B cell (primary cell): ENCODE measurements at regions not wholly inside any gene's neighbourhood (a gene's known extent, or its start where the extent isn't known, plus 50 kb on each side); places are given as distances from the start of the nearest gene placed in this dataset.

Source experiments
- ATAC-seq: fragments of 200-7000 bp; cut with Tn5 transposase; one replicate; pipeline ENCODE4 v1.10.0; 2021; ENCODE audit warnings: low read depth, mild to moderate bottlenecking, moderate number of reproducible peaks, moderate library complexity
- CTCF ChIA-PET: fragments of 350-600 bp; sonication (Branson Sonifier 250); formaldehyde crosslinking; loops from one replicate; lab custom pipeline; 2021; ENCODE audit warnings: antibody characterized with exemption, inconsistent platforms; lab: Charles Lee
- POLR2A ChIA-PET: fragments of 350-600 bp; sonication (Branson Sonifier 250); formaldehyde crosslinking; loops from one replicate; lab custom pipeline; 2021; ENCODE audit warnings: antibody characterized with exemption; lab: Charles Lee
- DNase-seq: peaks from one replicate; pipeline ENCODE4 v3.0.0; 2013
- H2AFZ ChIP-seq: 2 replicates; pipeline ENCODE4 v1.6.1; 2012; ENCODE audit warnings: mild to moderate bottlenecking, low read depth, low read length; ENCODE audit not compliant: insufficient read depth, poor library complexity, severe bottlenecking
- H3K27ac ChIP-seq, 2 donors: 1 replicate in 1 of 2; 2 replicates in 1 of 2; pipeline ENCODE4 v1.5.1; 2012 to 2013; ENCODE audit warnings: low read length in 2 of 2, mild to moderate bottlenecking in 2 of 2, moderate library complexity in 1 of 2
- H3K27me3 ChIP-seq, 4 experiments: fragments of 200-600 bp in 1 of 4; sonication (generic) in 1 of 4; replicated peaks in 1 of 4; 1 replicate in 2 of 4; 2 replicates in 2 of 4; pipeline versions ENCODE4 v1.6.1 to v1.7.0; 2013 to 2016; ENCODE audit warnings: low read length in 3 of 4, mild to moderate bottlenecking in 2 of 4, mixed read lengths in 1 of 4, moderate library complexity in 1 of 4; ENCODE audit not compliant: insufficient read depth in 4 of 4, control insufficient read depth in 3 of 4; ENCODE audit errors: control extremely low read depth in 1 of 4
- H3K36me3 ChIP-seq, 2 experiments: replicated peaks in 1 of 2; 1 replicate in 1 of 2; 2 replicates in 1 of 2; pipeline versions ENCODE4 v1.6.1 to v1.7.1; 2013; ENCODE audit warnings: low read length in 1 of 2; ENCODE audit not compliant: insufficient read depth in 2 of 2, control insufficient read depth in 1 of 2; ENCODE audit errors: control extremely low read depth in 1 of 2, extremely low read depth in 1 of 2
- H3K4me1 ChIP-seq, 2 donors: fragments of 200-600 bp in 1 of 2; sonication (generic) in 1 of 2; 1 replicate in 1 of 2; 2 replicates in 1 of 2; pipeline versions ENCODE4 v1.5.1 to v1.6.1; 2013 to 2017; ENCODE audit warnings: low read length in 2 of 2; ENCODE audit not compliant: control insufficient read depth in 2 of 2, insufficient read depth in 2 of 2
- H3K4me2 ChIP-seq: replicated peaks from 2 replicates; pipeline ENCODE3; 2012; ENCODE audit warnings: mild to moderate bottlenecking, low read depth, low read length; ENCODE audit not compliant: poor library complexity, severe bottlenecking
- H3K4me3 ChIP-seq, 5 experiments: fragments of 200-600 bp in 1 of 5; sonication (generic) in 1 of 5; 1 replicate in 3 of 5; 2 replicates in 2 of 5; pipeline versions ENCODE4 v1.5.1 to v1.7.0; 2011 to 2016; ENCODE audit warnings: low read length in 4 of 5, mild to moderate bottlenecking in 4 of 5, low read depth in 2 of 5, control low read depth in 1 of 5, moderate library complexity in 1 of 5; ENCODE audit not compliant: insufficient read depth in 1 of 5; ENCODE audit errors: control extremely low read depth in 1 of 5, extremely low read depth in 1 of 5
- H3K79me2 ChIP-seq: fragments of 200-600 bp; sonication (generic); one replicate; pipeline ENCODE4 v1.6.0; 2016; ENCODE audit warnings: low read length; ENCODE audit not compliant: control insufficient read depth, insufficient read depth
- H3K9ac ChIP-seq: fragments of 200-600 bp; sonication (generic); 2 replicates; pipeline ENCODE4 v1.6.1; 2017; ENCODE audit warnings: mild to moderate bottlenecking, low read length, moderate library complexity
- H3K9me3 ChIP-seq, 3 donors: one replicate each; pipeline versions ENCODE4 v1.6.1 to v1.7.1; 2013; ENCODE audit warnings: low read length in 2 of 3; ENCODE audit not compliant: control insufficient read depth in 2 of 3, insufficient read depth in 1 of 3; ENCODE audit errors: control extremely low read depth in 1 of 3
- H4K20me1 ChIP-seq: 2 replicates; pipeline ENCODE4 v1.6.0; 2012; ENCODE audit warnings: mild to moderate bottlenecking, low read length; ENCODE audit not compliant: insufficient read depth, control insufficient read depth, poor library complexity, severe bottlenecking
- H3K27ac Mint-ChIP-seq: one replicate; pipeline ENCODE4 v1.8.0; 2021; ENCODE audit warnings: mixed read lengths
- H3K27me3 Mint-ChIP-seq: one replicate; pipeline ENCODE4 v1.8.0; 2021; ENCODE audit warnings: mixed read lengths
- H3K4me1 Mint-ChIP-seq: one replicate; pipeline ENCODE4 v1.8.0; 2021; ENCODE audit warnings: mixed read lengths
- H3K4me3 Mint-ChIP-seq: one replicate; pipeline ENCODE4 v1.8.0; 2021; ENCODE audit warnings: mixed read lengths
- H3K9me3 Mint-ChIP-seq: one replicate; pipeline ENCODE4 v1.8.0; 2022; ENCODE audit warnings: mixed read lengths; ENCODE audit not compliant: insufficient read depth
- CTCF ChIP-seq: fragments of 200-600 bp; IDR thresholded peaks from one replicate; pipeline ENCODE4 v1.8.0; 2022; ENCODE audit warnings: antibody characterized with exemption, mild to moderate bottlenecking
- EZH2 ChIP-seq: IDR thresholded peaks from 2 replicates; pipeline ENCODE4 v1.6.1; 2012; ENCODE audit warnings: borderline replicate concordance, low read depth, mild to moderate bottlenecking, moderate library complexity, low read length; ENCODE audit not compliant: insufficient read depth, poor library complexity, severe bottlenecking
- WGBS: methylation state at CpG from one replicate; pipeline ENCODE4 v1.1.5; 2013; ENCODE audit warnings: missing lambda C conversion rate; ENCODE audit not compliant: insufficient coverage; 5-methylcytosine and 5-hydroxymethylcytosine counted together
- intact Hi-C: fragments of 100-400 bp; cut with micrococcal nuclease; formaldehyde crosslinking; loops from one replicate; pipeline ENCODE4 v1.10.0; 2022

GRCh38 chr3:18862077-18862476 is 286.2 kb upstream of the KCNH8 start:
- intact Hi-C loops: no loop called here
- Mint-ChIP-seq H3K4me3 (no peak overlapping the region), H3K4me1 (no peaks in the 10 kb centered on the region), H3K27me3 (peaks cover 7% of the 10 kb centered on the region), H3K27ac (no peak overlapping the region), H3K9me3 (no peaks in the 10 kb centered on the region)
- no peak overlapping the region for H3K4me3 ChIP-seq
- H3K79me2 ChIP-seq: no peaks in the 10 kb centered on the region
- H3K27me3 ChIP-seq: no peaks in the 10 kb centered on the region
- WGBS: no CpG with 5 or more reads among the region's 2 CpGs
- no peak overlapping the region for H2AFZ ChIP-seq
- no peak overlapping the region for H3K4me2 ChIP-seq
- TF ChIP-seq CTCF: no peak
- TF ChIP-seq EZH2: no peak
- no peaks in the 10 kb centered on the region for H4K20me1 ChIP-seq
- ChIA-PET POLR2A (no interaction called here), CTCF (no interaction called here)
- no peak overlapping the region for H3K9ac ChIP-seq
- no peaks in the 10 kb centered on the region for H3K4me1 ChIP-seq
- H3K36me3 ChIP-seq: no peaks in the 10 kb centered on the region
- H3K27ac ChIP-seq: no peak overlapping the region
- ATAC-seq: no peak
- no peak for DNase-seq
- no peaks in the 10 kb centered on the region for H3K9me3 ChIP-seq

- DNase-seq: no peak
- H3K27me3 Mint-ChIP-seq: peaks cover 11% of the 10 kb centered on the region
- ChIA-PET CTCF (no interaction called here), POLR2A (no interaction called here)
- no peaks in the 10 kb centered on the region for H3K9me3 ChIP-seq
- no peak overlapping the region for H3K27ac Mint-ChIP-seq
- no peak overlapping the region for H3K4me3 Mint-ChIP-seq
- H3K4me3 ChIP-seq: no peak overlapping the region
- TF ChIP-seq CTCF (no peak), EZH2 (no peak)
- no peaks in the 10 kb centered on the region for H4K20me1 ChIP-seq
- H3K27ac ChIP-seq: no peak overlapping the region
- no peak for ATAC-seq
- H3K4me2 ChIP-seq: no peak overlapping the region
- no peak overlapping the region for H2AFZ ChIP-seq
- no peaks in the 10 kb centered on the region for H3K27me3 ChIP-seq
- no peaks in the 10 kb centered on the region for H3K4me1 Mint-ChIP-seq
- no peak overlapping the region for H3K9ac ChIP-seq
- WGBS: no CpG with 5 or more reads among the region's 3 CpGs
- H3K9me3 Mint-ChIP-seq: no peaks in the 10 kb centered on the region
- H3K36me3 ChIP-seq: no peaks in the 10 kb centered on the region
- no peaks in the 10 kb centered on the region for H3K4me1 ChIP-seq
- H3K79me2 ChIP-seq: no peaks in the 10 kb centered on the region
- intact Hi-C loops: no loop called here
Measured at GRCh38 chr3:18861137-18861536, 287.2 kb upstream of the KCNH8 start.
